SK-N-SH (cell line): ENCODE measurements at regions not wholly inside any gene's neighbourhood (a gene's known extent, or its start where the extent isn't known, plus 50 kb on each side); places are given as distances from the start of the nearest gene placed in this dataset.

Source experiments
- CTCF ChIA-PET: fragments of 300-600, 350-600 bp; formaldehyde crosslinking; extraction: SDS; loops from one replicate; lab custom pipeline; 2021; lab: Yijun Ruan, JAX
- POLR2A ChIA-PET: fragments of 350-600 bp; sonication (Branson Sonifier 250); formaldehyde crosslinking; extraction: SDS; loops from one replicate; lab custom pipeline; 2020; ENCODE audit warnings: antibody characterized with exemption, inconsistent platforms; lab: Yijun Ruan, JAX
- DNase-seq: peaks from one replicate; pipeline ENCODE4 v3.0.0; 2012
- H2AFZ ChIP-seq: fragments of 200-600 bp; sonication (generic); 2 replicates; pipeline ENCODE4 v1.8.1; 2016; ENCODE audit warnings: antibody characterized with exemption, mild to moderate bottlenecking, low read depth
- H3F3A ChIP-seq: fragments of 200-600 bp; sonication (generic); replicated peaks from 2 replicates; pipeline ENCODE3; 2016; ENCODE audit warnings: antibody characterized with exemption, mild to moderate bottlenecking; ENCODE audit not compliant: insufficient read depth
- H3K27ac ChIP-seq, 2 experiments: fragments of 200-500 bp in 1 of 2; fragments of 200-600 bp in 1 of 2; sonication (Bioruptor generic) in 1 of 2; sonication (generic), shearing (Covaris generic) in 1 of 2; 2 replicates each; pipeline versions ENCODE4 v1.5.1 to v1.6.1; 2014 to 2016; ENCODE audit warnings: low read depth in 2 of 2, inconsistent platforms in 1 of 2, low read length in 1 of 2, mild to moderate bottlenecking in 1 of 2, mixed read lengths in 1 of 2
- H3K27me3 ChIP-seq: fragments of 200-600 bp; sonication (generic), shearing (Covaris generic); 2 replicates; pipeline ENCODE4 v1.6.1; 2016; ENCODE audit warnings: mixed run types; ENCODE audit not compliant: insufficient read depth
- H3K36me3 ChIP-seq, 2 experiments: fragments of 200-500 bp in 1 of 2; fragments of 200-600 bp in 1 of 2; sonication (Bioruptor generic) in 1 of 2; sonication (generic) in 1 of 2; replicated peaks in 1 of 2; 2 replicates each; pipeline versions ENCODE3 to v1.5.1; 2014 to 2016; ENCODE audit warnings: low read length in 1 of 2, mild to moderate bottlenecking in 1 of 2; ENCODE audit not compliant: insufficient read depth in 2 of 2, control insufficient read depth in 1 of 2
- H3K4me1 ChIP-seq, 2 experiments: fragments of 200-500 bp in 1 of 2; fragments of 200-600 bp in 1 of 2; sonication (Bioruptor generic) in 1 of 2; sonication (generic), shearing (Covaris generic) in 1 of 2; 2 replicates each; pipeline versions ENCODE4 v1.5.1 to v1.6.1; 2014 to 2016; ENCODE audit warnings: low read depth in 1 of 2, low read length in 1 of 2, mixed run types in 1 of 2; ENCODE audit not compliant: insufficient read depth in 2 of 2, control insufficient read depth in 1 of 2
- H3K4me2 ChIP-seq: fragments of 200-600 bp; sonication (generic), shearing (Covaris generic); 2 replicates; pipeline ENCODE4 v1.6.1; 2017; ENCODE audit warnings: mixed run types
- H3K4me3 ChIP-seq, 2 experiments: fragments of 200-500 bp in 1 of 2; fragments of 200-600 bp in 1 of 2; sonication (Bioruptor generic) in 1 of 2; sonication (generic), shearing (Covaris generic) in 1 of 2; 2 replicates each; pipeline versions ENCODE4 v1.5.1 to v1.8.1; 2014 to 2016; ENCODE audit warnings: low read depth in 2 of 2, inconsistent platforms in 1 of 2, low read length in 1 of 2, mild to moderate bottlenecking in 1 of 2, mixed read lengths in 1 of 2, moderate library complexity in 1 of 2
- H3K79me2 ChIP-seq: fragments of 200-600 bp; sonication (generic); 2 replicates; pipeline ENCODE4 v1.8.1; 2017; ENCODE audit warnings: mild to moderate bottlenecking; ENCODE audit not compliant: insufficient read depth
- H3K9ac ChIP-seq: fragments of 200-600 bp; sonication (generic); 2 replicates; pipeline ENCODE4 v1.6.1; 2017; ENCODE audit warnings: mixed run types
- H3K9me2 ChIP-seq: fragments of 200-600 bp; sonication (generic); 2 replicates; pipeline ENCODE4 v1.6.1; 2017; ENCODE audit warnings: mixed run types
- H3K9me3 ChIP-seq: fragments of 200-600 bp; sonication (generic); 2 replicates; pipeline ENCODE4 v1.6.1; 2017; ENCODE audit warnings: mixed run types, mild to moderate bottlenecking, moderate library complexity
- H4K20me1 ChIP-seq: fragments of 200-600 bp; sonication (generic); 2 replicates; pipeline ENCODE4 v1.6.1; 2017; ENCODE audit warnings: mild to moderate bottlenecking, mixed run types; ENCODE audit not compliant: insufficient read depth
- ELF1 ChIP-seq: IDR thresholded peaks from 2 replicates; pipeline ENCODE4 v1.4.0; 2012
- EZH2phosphoT487 ChIP-seq: fragments of 200-600 bp; sonication (generic); IDR thresholded peaks from 2 replicates; pipeline ENCODE4 v1.6.1; 2017; ENCODE audit warnings: low read depth, mixed run types, mild to moderate bottlenecking, antibody characterized with exemption, moderate library complexity, borderline replicate concordance
- GABPA ChIP-seq: IDR thresholded peaks from 2 replicates; pipeline ENCODE4 v1.4.0; 2012; ENCODE audit warnings: low read depth, mild to moderate bottlenecking
- GATA2 ChIP-seq: sonication (generic); formaldehyde crosslinking; IDR thresholded peaks from 2 replicates; pipeline ENCODE4 v1.5.0; 2020; ENCODE audit warnings: mild to moderate bottlenecking, missing genetic modification reagents
- IRF3 ChIP-seq: fragments of 150-350 bp; IDR thresholded peaks from 2 replicates; pipeline ENCODE4 v1.6.1; 2016; ENCODE audit warnings: mild to moderate bottlenecking, low read depth, low read length
- JUND ChIP-seq: IDR thresholded peaks from 2 replicates; pipeline ENCODE4 v1.4.0; 2012
- MEF2A ChIP-seq: IDR thresholded peaks from 2 replicates; pipeline ENCODE4 v1.4.0; 2012; ENCODE audit warnings: low read depth, borderline replicate concordance
- POLR2AphosphoS5 ChIP-seq: IDR thresholded peaks from 2 replicates; pipeline ENCODE4 v1.6.1; 2012; ENCODE audit warnings: low read depth, low read length
- RCOR1 ChIP-seq: fragments of 150-350 bp; IDR thresholded peaks from 2 replicates; pipeline ENCODE4 v1.6.1; 2017; ENCODE audit warnings: antibody characterized with exemption, low read length
- REST ChIP-seq: IDR thresholded peaks from 2 replicates; pipeline ENCODE4 v1.6.1; 2012; ENCODE audit warnings: mild to moderate bottlenecking, low read depth, low read length, moderate library complexity
- RFX5 ChIP-seq: IDR thresholded peaks from 2 replicates; pipeline ENCODE4 v1.6.1; 2012; ENCODE audit warnings: mild to moderate bottlenecking, improper control_type of control experiment, low read length
- RXRA ChIP-seq: IDR thresholded peaks from 2 replicates; pipeline ENCODE4 v1.4.0; 2012; ENCODE audit warnings: low read depth, mild to moderate bottlenecking, borderline replicate concordance
- SIN3A ChIP-seq: IDR thresholded peaks from 2 replicates; pipeline ENCODE4 v1.6.1; 2012; ENCODE audit warnings: low read depth, mild to moderate bottlenecking, low read length, moderate library complexity, borderline replicate concordance
- SMC3 ChIP-seq: IDR thresholded peaks from 2 replicates; pipeline ENCODE4 v1.6.1; 2012; ENCODE audit warnings: low read depth, low read length, improper control_type of control experiment
- USF1 ChIP-seq: IDR thresholded peaks from 2 replicates; pipeline ENCODE4 v1.4.0; 2012; ENCODE audit warnings: low read depth, borderline replicate concordance
- YY1 ChIP-seq: IDR thresholded peaks from 2 replicates; pipeline ENCODE4 v1.4.0; 2012; ENCODE audit warnings: low read depth, mild to moderate bottlenecking
- ZBTB33 ChIP-seq: IDR thresholded peaks from 2 replicates; pipeline ENCODE4 v1.4.0; 2012; ENCODE audit warnings: low read depth, borderline replicate concordance
- WGBS: methylation state at CpG from one replicate; pipeline ENCODE4 v1.1.6; 2017; ENCODE audit warnings: low lambda C conversion rate; 5-methylcytosine and 5-hydroxymethylcytosine counted together

GRCh38 chr20:50459124-50459918 lies 50.9 kb upstream of the PTPN1 start (continued):
- TF ChIP-seq IRF3 (no peak), RFX5 (no peak), ELF1 (no peak), REST (no peak)

- H3F3A ChIP-seq = peaks cover 5% of the 10 kb centered on the region
- H2AFZ ChIP-seq = no peak overlapping the region
- H3K9me2 ChIP-seq = no peaks in the 10 kb centered on the region
- POLR2A ChIA-PET = no interaction called here
- no peak overlapping the region for H3K4me2 ChIP-seq
- WGBS = 59% methylated on average over 7 of the region's 9 CpGs
- no peaks in the 10 kb centered on the region for H3K36me3 ChIP-seq
- CTCF ChIA-PET = interaction anchor here (0.6 to 16.2 kb wide), 9 partner anchors 9 to 275 kb away, joined by 3 to 281 read pairs (median 3); partner anchors contain the start of gene CEBPB
- H3K9me3 ChIP-seq = no peaks in the 10 kb centered on the region
- peaks cover 0 to 8% of the 10 kb centered on the region in 2 experiments; a peak in 2 of 4 replicates for H3K4me1 ChIP-seq
- H3K27ac ChIP-seq = no peak overlapping the region
- H3K9ac ChIP-seq = no peak overlapping the region
- TF ChIP-seq RCOR1 (no peak), SIN3A (no peak), SMC3 (no peak), EZH2phosphoT487 (no peak), JUND (no peak), POLR2AphosphoS5 (no peak), USF1 (no peak), MEF2A (no peak), ZBTB33 (no peak), GATA2 (CRISPR knock-in tag) (no peak), GABPA (no peak), YY1 (no peak), RFX5 (no peak), IRF3 (no peak), RXRA (no peak)
- H4K20me1 ChIP-seq = no peaks in the 10 kb centered on the region
- no peaks in the 10 kb centered on the region for H3K27me3 ChIP-seq
- no peaks in the 10 kb centered on the region for H3K79me2 ChIP-seq
- DNase-seq = no peak
- no peak overlapping the region for H3K4me3 ChIP-seq
Measured at GRCh38 chr20:50460115-50460607, 50.0 kb upstream of the PTPN1 start.
